ENCODE measurements at regions not wholly inside any gene's neighbourhood (a gene's known extent, or its start where the extent isn't known, plus 50 kb on each side); places are given as distances from the start of the nearest gene placed in this dataset.

DNA sequence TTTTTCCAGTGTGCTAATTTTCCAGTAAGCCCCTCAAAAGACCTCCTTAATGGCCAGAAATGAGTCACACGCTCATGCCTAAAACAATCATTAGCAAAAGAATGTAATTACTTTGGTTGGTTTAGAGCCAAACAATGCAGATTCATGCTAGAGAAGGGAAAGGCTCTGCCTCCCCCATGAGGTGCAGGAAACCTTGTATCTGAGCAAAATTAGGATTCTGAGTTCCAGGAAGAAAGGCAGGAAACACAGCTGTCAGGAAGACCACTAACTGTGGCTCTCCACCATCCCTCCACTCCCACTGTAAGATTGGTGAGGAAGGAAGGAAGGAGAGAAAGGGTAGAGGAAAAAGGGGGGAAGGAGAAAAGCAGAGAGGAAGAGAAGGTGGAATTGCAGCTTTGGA is 104.9 kb upstream of the DHX15 start:
- Histone ChIP-seq H3K27me3 (ENCODE audit: insufficient read depth, low read depth) (no peaks in the 10 kb centered on the region), H3K9me2 (ENCODE audit: insufficient read depth) (no peaks in the 10 kb centered on the region), H2AFZ (no peak overlapping the region), H3K79me2 (ENCODE audit: low read depth) (no peaks in the 10 kb centered on the region), H4K20me1 (ENCODE audit: insufficient read depth) (no peaks in the 10 kb centered on the region), H3K27ac (no peak overlapping the region), H3F3A (ENCODE audit: insufficient read depth, low read depth) (0 out of 2 replicates have a peak, but pooled peaks cover 5% of the 10 kb centered on the region), H3K4me2 (no peak overlapping the region), H3K9me3 (ENCODE audit: insufficient read depth, low read depth) (no peaks in the 10 kb centered on the region), H3K4me3 (no peak overlapping the region), H3K4me1 (replicated peaks; ENCODE audit: insufficient read depth) (no peaks in the 10 kb centered on the region; the same call in 1 of the 2 replicates), H3K36me3 (ENCODE audit: low read depth) (no peaks in the 10 kb centered on the region)
- intact Hi-C loops (cut with micrococcal nuclease; ENCODE audit: unreplicated experiment), result loop anchor here (10.0 kb wide), 1 partner anchor 204 kb away; no protein-coding TSS in a partner anchor
- no peak for DNase-seq
- TF ChIP-seq, protein P1, sequence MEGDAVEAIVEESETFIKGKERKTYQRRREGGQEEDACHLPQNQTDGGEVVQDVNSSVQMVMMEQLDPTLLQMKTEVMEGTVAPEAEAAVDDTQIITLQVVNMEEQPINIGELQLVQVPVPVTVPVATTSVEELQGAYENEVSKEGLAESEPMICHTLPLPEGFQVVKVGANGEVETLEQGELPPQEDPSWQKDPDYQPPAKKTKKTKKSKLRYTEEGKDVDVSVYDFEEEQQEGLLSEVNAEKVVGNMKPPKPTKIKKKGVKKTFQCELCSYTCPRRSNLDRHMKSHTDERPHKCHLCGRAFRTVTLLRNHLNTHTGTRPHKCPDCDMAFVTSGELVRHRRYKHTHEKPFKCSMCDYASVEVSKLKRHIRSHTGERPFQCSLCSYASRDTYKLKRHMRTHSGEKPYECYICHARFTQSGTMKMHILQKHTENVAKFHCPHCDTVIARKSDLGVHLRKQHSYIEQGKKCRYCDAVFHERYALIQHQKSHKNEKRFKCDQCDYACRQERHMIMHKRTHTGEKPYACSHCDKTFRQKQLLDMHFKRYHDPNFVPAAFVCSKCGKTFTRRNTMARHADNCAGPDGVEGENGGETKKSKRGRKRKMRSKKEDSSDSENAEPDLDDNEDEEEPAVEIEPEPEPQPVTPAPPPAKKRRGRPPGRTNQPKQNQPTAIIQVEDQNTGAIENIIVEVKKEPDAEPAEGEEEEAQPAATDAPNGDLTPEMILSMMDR (conservative IDR thresholded peaks at IDR 0.05), result no peak
- no peak for TF ChIP-seq EZH2 (IDR thresholded peaks at IDR 0.05; ENCODE audit: low read depth)
- ChIA-PET CTCF (interaction anchor here (1.0 kb wide), 1 partner anchor 137 kb away, joined by 3 read pairs; no protein-coding TSS in a partner anchor), POLR2A (ENCODE audit: unreplicated experiment) (no interaction called here)
- BruUV-seq (replicated peaks), result no TSS peak

DNA sequence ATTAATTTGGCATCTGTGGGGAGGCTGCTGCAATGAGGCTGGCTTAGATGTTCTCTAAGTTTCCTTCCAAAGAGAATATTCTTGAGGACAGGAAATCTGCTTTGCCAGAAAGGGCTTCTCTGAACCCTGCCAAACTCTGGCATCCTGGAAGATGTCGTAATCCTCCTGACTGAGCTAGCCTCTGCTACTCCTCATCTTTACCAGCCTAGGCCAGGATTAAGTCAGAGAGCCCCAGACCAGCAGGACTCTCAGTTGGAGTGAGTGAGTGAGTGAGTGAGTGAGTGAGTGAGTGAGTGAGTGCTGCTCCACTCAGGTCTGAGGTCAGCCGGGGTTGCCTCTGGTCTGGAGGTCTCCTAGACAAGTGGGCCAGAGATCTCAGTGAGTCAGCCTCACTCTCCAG is 104.9 kb upstream of the SOD3 start:
- DNase-seq, result no peak
- Histone ChIP-seq H2AFZ (no peak overlapping the region), H3K27me3 (ENCODE audit: insufficient read depth, low read depth) (no peaks in the 10 kb centered on the region), H3K4me3 (no peak overlapping the region), H3F3A (ENCODE audit: insufficient read depth, low read depth) (0 out of 2 replicates have a peak, but pooled peaks cover 5% of the 10 kb centered on the region), H3K4me2 (no peak overlapping the region), H3K9me2 (ENCODE audit: insufficient read depth) (no peaks in the 10 kb centered on the region), H3K36me3 (ENCODE audit: low read depth) (no peaks in the 10 kb centered on the region), H3K4me1 (replicated peaks; ENCODE audit: insufficient read depth) (no peaks in the 10 kb centered on the region; the same call in 1 of the 2 replicates), H3K27ac (no peak overlapping the region), H3K9me3 (ENCODE audit: insufficient read depth, low read depth) (no peaks in the 10 kb centered on the region), H3K79me2 (ENCODE audit: low read depth) (no peaks in the 10 kb centered on the region), H4K20me1 (ENCODE audit: insufficient read depth) (no peaks in the 10 kb centered on the region)
- intact Hi-C loops (cut with micrococcal nuclease; ENCODE audit: unreplicated experiment), result no loop called here
- ChIA-PET CTCF (interaction anchor here (1.0 kb wide), 1 partner anchor 138 kb away, joined by 3 read pairs; no protein-coding TSS in a partner anchor), POLR2A (ENCODE audit: unreplicated experiment) (interaction anchor here (0.6 to 1.0 kb wide), 2 partner anchors 33 to 123 kb away, joined by 5 to 8 read pairs; no protein-coding TSS in a partner anchor)
- no peak for TF ChIP-seq EZH2 (IDR thresholded peaks at IDR 0.05; ENCODE audit: low read depth)
- TF ChIP-seq, protein P1 (conservative IDR thresholded peaks at IDR 0.05), result no peak
- BruUV-seq (replicated peaks), result no TSS peak

DNA sequence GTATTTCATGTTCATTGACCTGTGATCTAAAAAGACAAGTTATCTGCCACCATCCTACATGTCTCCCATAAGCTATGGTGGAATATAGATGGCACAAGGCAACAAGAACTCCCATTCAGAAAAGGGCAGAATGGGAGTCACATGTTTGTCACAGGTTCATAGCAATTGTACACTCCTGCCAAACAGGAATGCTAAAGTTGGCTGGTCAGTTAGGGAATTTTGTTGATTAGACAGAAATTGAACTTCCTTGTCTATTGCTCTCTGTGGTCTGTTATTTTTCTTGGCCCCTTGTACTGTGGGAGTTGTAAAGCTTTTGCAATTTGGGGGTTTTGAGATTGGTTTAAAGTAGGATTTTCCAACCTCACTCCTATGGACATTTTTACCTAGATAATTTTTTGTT is 101.7 kb upstream of the SOD3 start:
- no peak overlapping the region for H3K4me3 ChIP-seq
- no TSS peak for BruUV-seq (replicated peaks)
- no peaks in the 10 kb centered on the region for H3K79me2 ChIP-seq (ENCODE audit: low read depth)
- no peak for DNase-seq
- no peaks in the 10 kb centered on the region for H4K20me1 ChIP-seq (ENCODE audit: insufficient read depth)
- ChIA-PET CTCF (no interaction called here), POLR2A (ENCODE audit: unreplicated experiment) (no interaction called here)
- H3K36me3 ChIP-seq (ENCODE audit: low read depth), result no peaks in the 10 kb centered on the region
- H3K27me3 ChIP-seq (ENCODE audit: insufficient read depth, low read depth), result no peaks in the 10 kb centered on the region
- no peak for TF ChIP-seq EZH2 (IDR thresholded peaks at IDR 0.05; ENCODE audit: low read depth)
- TF ChIP-seq, protein P1 (conservative IDR thresholded peaks at IDR 0.05), result no peak
- H3K9me2 ChIP-seq (ENCODE audit: insufficient read depth), result no peaks in the 10 kb centered on the region
- no peak overlapping the region for H3K4me2 ChIP-seq
- H3K9me3 ChIP-seq (ENCODE audit: insufficient read depth, low read depth), result no peaks in the 10 kb centered on the region
- no peak overlapping the region for H2AFZ ChIP-seq
- H3F3A ChIP-seq (ENCODE audit: insufficient read depth, low read depth), result no peaks in the 10 kb centered on the region
- intact Hi-C loops (cut with micrococcal nuclease; ENCODE audit: unreplicated experiment), result no loop called here
- no peaks in the 10 kb centered on the region for H3K4me1 ChIP-seq (replicated peaks; ENCODE audit: insufficient read depth)
- H3K27ac ChIP-seq, result no peak overlapping the region
